ENCODE measurements at regions not wholly inside any gene's neighbourhood (a gene's known extent, or its start where the extent isn't known, plus 50 kb on each side); places are given as distances from the start of the nearest gene placed in this dataset.

- Histone ChIP-seq H3K27me3 (ENCODE audit: control insufficient read depth in 1 of 2, insufficient read depth in 1 of 2, low read length in 2 of 2) (no peaks in the 10 kb centered on the region), H3K36me3 (ENCODE audit: control insufficient read depth in 1 of 2, insufficient read depth in 2 of 2, low read depth in 1 of 2, low read length in 2 of 2) (no peaks in the 10 kb centered on the region), H2AK5ac (ENCODE audit: low read length, severe bottlenecking) (no peak overlapping the region), H3K23ac (ENCODE audit: low read length in 2 of 2) (no peak overlapping the region), H3K27ac (ENCODE audit: low read length, poor library complexity, severe bottlenecking) (no peak overlapping the region), H2AFZ (ENCODE audit: low read depth, low read length) (no peak overlapping the region), H3K9ac (ENCODE audit: low read length) (no peak overlapping the region), H2BK5ac (ENCODE audit: low read depth, low read length, poor library complexity, severe bottlenecking) (no peak overlapping the region), H3K4ac (ENCODE audit: low read depth in 1 of 2, low read length in 2 of 2) (no peak overlapping the region), H3K14ac (ENCODE audit: low read length in 2 of 2) (no peak overlapping the region), H3K9me3 (ENCODE audit: control insufficient read depth, low read length) (no peaks in the 10 kb centered on the region), H4K8ac (ENCODE audit: low read length) (no peak overlapping the region), H3K4me3 (ENCODE audit: insufficient read depth in 1 of 2, low read depth in 1 of 2, low read length in 2 of 2) (no peak overlapping the region), H2BK12ac (ENCODE audit: low read length in 2 of 2) (no peak overlapping the region), H3K18ac (ENCODE audit: low read depth in 1 of 2, low read length in 2 of 2) (no peak overlapping the region), H3K79me1 (replicated peaks; ENCODE audit: low read length, poor library complexity, severe bottlenecking) (no peaks in the 10 kb centered on the region), H2BK120ac (ENCODE audit: low read depth, low read length) (no peak overlapping the region), H3K4me2 (ENCODE audit: low read length, poor library complexity, severe bottlenecking) (no peak overlapping the region), H4K91ac (ENCODE audit: low read length) (no peak overlapping the region), H3K4me1 (ENCODE audit: control insufficient read depth, insufficient read depth, low read depth, low read length) (no peaks in the 10 kb centered on the region), H2BK15ac (ENCODE audit: low read depth, poor library complexity, severe bottlenecking) (no peak overlapping the region)
- DNase-seq = peak; percentile 65
- WGBS = 35% methylated on average over 2 of the region's 2 CpGs
These were observed 239.5 kb downstream of the ABCC12 start for GRCh38 chr16:47916266-47916665.

GRCh38 chr16:47907109-47907508, 248.7 kb downstream of the ABCC12 start:
- Histone ChIP-seq H4K8ac (ENCODE audit: low read length) (no peak overlapping the region), H2BK15ac (ENCODE audit: low read depth, poor library complexity, severe bottlenecking) (no peak overlapping the region), H3K14ac (ENCODE audit: low read length in 2 of 2) (no peak overlapping the region), H3K9ac (ENCODE audit: low read length) (no peak overlapping the region), H3K18ac (ENCODE audit: low read depth in 1 of 2, low read length in 2 of 2) (no peak overlapping the region), H3K36me3 (ENCODE audit: control insufficient read depth in 1 of 2, insufficient read depth in 2 of 2, low read depth in 1 of 2, low read length in 2 of 2) (no peaks in the 10 kb centered on the region), H3K79me1 (replicated peaks; ENCODE audit: low read length, poor library complexity, severe bottlenecking) (no peaks in the 10 kb centered on the region), H4K91ac (ENCODE audit: low read length) (no peak overlapping the region), H3K4me1 (ENCODE audit: control insufficient read depth, insufficient read depth, low read depth, low read length) (no peaks in the 10 kb centered on the region), H3K23ac (ENCODE audit: low read length in 2 of 2) (no peak overlapping the region), H2BK120ac (ENCODE audit: low read depth, low read length) (no peak overlapping the region), H3K27ac (ENCODE audit: low read length, poor library complexity, severe bottlenecking) (no peak overlapping the region), H3K27me3 (ENCODE audit: control insufficient read depth in 1 of 2, insufficient read depth in 1 of 2, low read length in 2 of 2) (no peaks in the 10 kb centered on the region), H3K9me3 (ENCODE audit: control insufficient read depth, low read length) (peaks cover 4% of the 10 kb centered on the region), H2AFZ (ENCODE audit: low read depth, low read length) (peak overlapping the region; percentile 51), H2BK12ac (ENCODE audit: low read length in 2 of 2) (peak overlapping the region in 1 of 2 experiments; percentile 6), H3K4me3 (ENCODE audit: insufficient read depth in 1 of 2, low read depth in 1 of 2, low read length in 2 of 2) (no peak overlapping the region), H2AK5ac (ENCODE audit: low read length, severe bottlenecking) (no peak overlapping the region), H3K4me2 (ENCODE audit: low read length, poor library complexity, severe bottlenecking) (no peak overlapping the region), H3K4ac (ENCODE audit: low read depth in 1 of 2, low read length in 2 of 2) (no peak overlapping the region), H2BK5ac (ENCODE audit: low read depth, low read length, poor library complexity, severe bottlenecking) (no peak overlapping the region)
- DNase-seq = no peak
- 92% methylated on average over 12 of the region's 13 CpGs for WGBS

GRCh38 chr16:47905771-47906170, 250.0 kb downstream of the ABCC12 start:
- Histone ChIP-seq H3K23ac (ENCODE audit: low read length in 2 of 2) (no peak overlapping the region), H3K4me1 (ENCODE audit: control insufficient read depth, insufficient read depth, low read depth, low read length) (no peaks in the 10 kb centered on the region), H2AFZ (ENCODE audit: low read depth, low read length) (no peak overlapping the region), H3K79me1 (replicated peaks; ENCODE audit: low read length, poor library complexity, severe bottlenecking) (no peaks in the 10 kb centered on the region), H2BK120ac (ENCODE audit: low read depth, low read length) (no peak overlapping the region), H3K18ac (ENCODE audit: low read depth in 1 of 2, low read length in 2 of 2) (no peak overlapping the region), H3K4me2 (ENCODE audit: low read length, poor library complexity, severe bottlenecking) (no peak overlapping the region), H2BK15ac (ENCODE audit: low read depth, poor library complexity, severe bottlenecking) (no peak overlapping the region), H3K36me3 (ENCODE audit: control insufficient read depth in 1 of 2, insufficient read depth in 2 of 2, low read depth in 1 of 2, low read length in 2 of 2) (no peaks in the 10 kb centered on the region), H3K4ac (ENCODE audit: low read depth in 1 of 2, low read length in 2 of 2) (no peak overlapping the region), H4K91ac (ENCODE audit: low read length) (no peak overlapping the region), H4K8ac (ENCODE audit: low read length) (no peak overlapping the region), H2BK12ac (ENCODE audit: low read length in 2 of 2) (no peak overlapping the region), H3K14ac (ENCODE audit: low read length in 2 of 2) (no peak overlapping the region), H3K27ac (ENCODE audit: low read length, poor library complexity, severe bottlenecking) (no peak overlapping the region), H3K4me3 (ENCODE audit: insufficient read depth in 1 of 2, low read depth in 1 of 2, low read length in 2 of 2) (no peak overlapping the region), H2BK5ac (ENCODE audit: low read depth, low read length, poor library complexity, severe bottlenecking) (no peak overlapping the region), H3K9ac (ENCODE audit: low read length) (no peak overlapping the region), H3K9me3 (ENCODE audit: control insufficient read depth, low read length) (peaks cover 4% of the 10 kb centered on the region), H2AK5ac (ENCODE audit: low read length, severe bottlenecking) (no peak overlapping the region), H3K27me3 (ENCODE audit: control insufficient read depth in 1 of 2, insufficient read depth in 1 of 2, low read length in 2 of 2) (no peaks in the 10 kb centered on the region)
- no CpG with 5 or more reads among the region's 3 CpGs for WGBS
- DNase-seq = peak; percentile 38

GRCh38 chr16:47904691-47905090, 251.1 kb downstream of the ABCC12 start:
- 76% methylated on average over 6 of the region's 6 CpGs for WGBS
- H3K18ac ChIP-seq (ENCODE audit: low read depth in 1 of 2, low read length in 2 of 2) = no peak overlapping the region
- no peak for DNase-seq
- no peak overlapping the region for H2BK15ac ChIP-seq (ENCODE audit: low read depth, poor library complexity, severe bottlenecking)
- H3K4ac ChIP-seq (ENCODE audit: low read depth in 1 of 2, low read length in 2 of 2) = no peak overlapping the region
- no peak overlapping the region for H4K8ac ChIP-seq (ENCODE audit: low read length)
- no peaks in the 10 kb centered on the region for H3K79me1 ChIP-seq (replicated peaks; ENCODE audit: low read length, poor library complexity, severe bottlenecking)
- H3K27ac ChIP-seq (ENCODE audit: low read length, poor library complexity, severe bottlenecking) = no peak overlapping the region
- H3K36me3 ChIP-seq (ENCODE audit: control insufficient read depth in 1 of 2, insufficient read depth in 2 of 2, low read depth in 1 of 2, low read length in 2 of 2) = no peaks in the 10 kb centered on the region
- no peaks in the 10 kb centered on the region for H3K4me1 ChIP-seq (ENCODE audit: control insufficient read depth, insufficient read depth, low read depth, low read length)
- no peak overlapping the region for H2BK5ac ChIP-seq (ENCODE audit: low read depth, low read length, poor library complexity, severe bottlenecking)
- no peak overlapping the region for H3K4me2 ChIP-seq (ENCODE audit: low read length, poor library complexity, severe bottlenecking)
- H3K9me3 ChIP-seq (ENCODE audit: control insufficient read depth, low read length) = peaks cover 4% of the 10 kb centered on the region
- no peak overlapping the region for H3K9ac ChIP-seq (ENCODE audit: low read length)
- no peak overlapping the region for H3K14ac ChIP-seq (ENCODE audit: low read length in 2 of 2)
- no peak overlapping the region for H3K23ac ChIP-seq (ENCODE audit: low read length in 2 of 2)
- H2AK5ac ChIP-seq (ENCODE audit: low read length, severe bottlenecking) = no peak overlapping the region
- no peak overlapping the region for H3K4me3 ChIP-seq (ENCODE audit: insufficient read depth in 1 of 2, low read depth in 1 of 2, low read length in 2 of 2)
- H2BK120ac ChIP-seq (ENCODE audit: low read depth, low read length) = no peak overlapping the region
- H4K91ac ChIP-seq (ENCODE audit: low read length) = no peak overlapping the region
- no peak overlapping the region for H2BK12ac ChIP-seq (ENCODE audit: low read length in 2 of 2)
- no peaks in the 10 kb centered on the region for H3K27me3 ChIP-seq (ENCODE audit: control insufficient read depth in 1 of 2, insufficient read depth in 1 of 2, low read length in 2 of 2)
- no peak overlapping the region for H2AFZ ChIP-seq (ENCODE audit: low read depth, low read length)

Measured in mesenchymal stem cell (in vitro differentiated cells and primary cell).